ENCODE measurements at regions not wholly inside any gene's neighbourhood (a gene's known extent, or its start where the extent isn't known, plus 50 kb on each side); places are given as distances from the start of the nearest gene placed in this dataset.

DNA sequence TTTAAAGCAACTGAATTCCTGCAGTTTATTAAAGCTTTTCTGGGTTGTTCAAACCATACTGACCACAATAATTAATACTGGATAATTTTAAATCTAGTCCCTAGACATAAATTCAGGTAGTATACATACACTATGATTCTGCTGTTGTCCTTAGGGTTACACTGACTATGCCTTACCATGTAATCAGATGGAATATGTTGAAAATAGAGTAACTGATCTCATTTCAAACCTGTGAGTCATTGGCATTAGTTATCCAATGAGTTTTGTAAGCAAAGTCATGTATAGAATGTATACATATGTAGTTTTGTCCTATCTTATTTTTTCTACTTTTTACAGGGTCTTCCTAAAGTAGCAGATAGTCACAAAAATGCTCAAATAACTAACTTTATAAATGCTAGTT lies 517.1 kb upstream of the CCDC54 start:
- DNase-seq (ENCODE audit: insufficient read length) (no peak), FAIRE-seq (no peak)
- TF ChIP-seq TAF1 (IDR thresholded peaks at IDR 0.05; ENCODE audit: borderline replicate concordance, low read depth, low read length) (no peak), POLR2A (IDR thresholded peaks at IDR 0.05; ENCODE audit: low read depth, low read length) (no peak), POLR2AphosphoS5 (IDR thresholded peaks at IDR 0.05; ENCODE audit: low read depth, low read length) (no peak)

DNA sequence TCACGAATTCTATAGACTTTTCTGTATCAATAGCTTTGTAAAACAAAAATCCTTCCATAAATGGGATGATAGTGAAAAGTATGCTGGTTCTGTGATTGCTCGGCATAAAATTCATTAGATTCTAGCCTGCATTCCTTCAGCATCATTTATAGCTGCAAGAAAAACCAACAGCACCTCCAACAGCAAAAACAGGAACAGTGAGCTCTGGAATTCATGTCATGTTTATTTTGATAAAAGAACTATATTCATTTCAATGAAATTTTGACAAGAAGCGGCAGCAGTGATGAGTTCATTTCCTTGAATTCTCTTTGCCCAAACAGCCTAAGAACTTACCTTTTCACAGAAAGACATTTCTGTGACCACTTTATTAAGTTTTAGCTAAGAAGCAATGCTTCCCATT lies 515.2 kb upstream of the CCDC54 start:
- no peak for TF ChIP-seq POLR2A (IDR thresholded peaks at IDR 0.05; ENCODE audit: low read depth, low read length)
- TF ChIP-seq TAF1 (IDR thresholded peaks at IDR 0.05; ENCODE audit: borderline replicate concordance, low read depth, low read length) = no peak
- FAIRE-seq (no peak), DNase-seq (ENCODE audit: insufficient read length) (no peak)

DNA sequence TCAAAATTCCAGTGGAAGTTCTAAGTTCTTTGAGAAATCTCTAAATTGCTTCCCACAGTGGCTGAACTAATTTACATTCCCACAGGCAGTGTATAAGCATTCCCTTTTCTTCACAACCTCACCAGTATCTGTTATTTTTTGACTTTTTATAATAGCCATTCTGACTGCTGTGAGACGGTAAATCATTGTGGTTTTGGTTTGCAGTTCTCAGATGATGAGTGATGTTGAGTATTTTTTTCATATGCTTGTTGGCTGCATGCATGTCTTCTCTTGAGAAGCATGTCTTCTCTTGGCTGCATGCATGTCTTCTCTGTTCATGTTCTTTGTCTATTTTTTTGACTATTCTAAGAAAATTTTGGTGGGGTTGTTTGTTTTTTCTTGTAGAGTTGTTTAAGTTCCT lies 499.6 kb upstream of the CCDC54 start:
- DNase-seq (ENCODE audit: insufficient read length) (no peak), FAIRE-seq (no peak)
- TF ChIP-seq POLR2AphosphoS5 (IDR thresholded peaks at IDR 0.05; ENCODE audit: low read depth, low read length) (no peak), TAF1 (IDR thresholded peaks at IDR 0.05; ENCODE audit: borderline replicate concordance, low read depth, low read length) (no peak), POLR2A (IDR thresholded peaks at IDR 0.05; ENCODE audit: low read depth, low read length) (no peak)

DNA sequence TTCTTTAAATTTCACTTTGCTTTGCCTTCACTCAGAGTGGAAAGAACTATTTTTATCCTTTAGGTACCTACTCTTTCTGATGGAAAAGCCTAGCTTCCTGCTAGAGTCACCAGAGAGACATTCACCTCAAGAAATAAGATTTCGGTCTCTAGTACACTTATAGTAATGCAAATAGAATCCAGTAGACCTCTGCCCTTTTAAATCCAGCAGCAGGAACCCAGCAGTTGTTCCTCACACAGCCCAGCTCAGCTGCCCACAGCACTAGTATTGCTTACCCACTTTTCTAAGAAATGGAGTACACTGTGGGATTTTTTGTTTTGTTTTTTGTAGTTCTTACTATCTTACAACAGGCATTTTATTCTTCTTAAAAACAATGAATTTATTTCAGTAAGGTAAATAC lies 497.0 kb upstream of the CCDC54 start:
- no peak for DNase-seq (ENCODE audit: insufficient read length)
- no peak for FAIRE-seq
- no peak for TF ChIP-seq TAF1 (IDR thresholded peaks at IDR 0.05; ENCODE audit: borderline replicate concordance, low read depth, low read length)
- TF ChIP-seq POLR2AphosphoS5 (IDR thresholded peaks at IDR 0.05; ENCODE audit: low read depth, low read length) = no peak
- no peak for TF ChIP-seq POLR2A (IDR thresholded peaks at IDR 0.05; ENCODE audit: low read depth, low read length)

DNA sequence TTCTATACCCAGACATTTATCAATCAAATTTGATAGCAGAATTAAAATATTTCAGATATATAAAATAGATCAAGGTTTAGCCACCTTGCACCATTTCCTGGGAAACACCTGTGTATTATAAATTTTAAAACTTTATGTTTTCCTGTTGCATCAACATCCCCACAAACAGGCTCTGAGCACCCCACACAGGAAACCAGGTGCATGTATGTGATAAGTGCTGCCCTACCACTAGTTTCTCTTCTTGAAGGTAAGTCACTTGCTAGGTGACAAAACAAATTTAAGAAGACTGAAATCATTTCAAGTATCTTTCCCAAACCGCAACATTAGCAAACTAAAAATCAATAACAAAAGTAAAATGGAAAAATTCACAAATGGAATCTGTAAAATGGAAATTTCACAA lies 496.1 kb upstream of the CCDC54 start:
- no peak for FAIRE-seq
- no peak for DNase-seq (ENCODE audit: insufficient read length)
- TF ChIP-seq TAF1 (IDR thresholded peaks at IDR 0.05; ENCODE audit: borderline replicate concordance, low read depth, low read length) = no peak
- no peak for TF ChIP-seq POLR2A (IDR thresholded peaks at IDR 0.05; ENCODE audit: low read depth, low read length)
- TF ChIP-seq POLR2AphosphoS5 (IDR thresholded peaks at IDR 0.05; ENCODE audit: low read depth, low read length) = no peak

DNA sequence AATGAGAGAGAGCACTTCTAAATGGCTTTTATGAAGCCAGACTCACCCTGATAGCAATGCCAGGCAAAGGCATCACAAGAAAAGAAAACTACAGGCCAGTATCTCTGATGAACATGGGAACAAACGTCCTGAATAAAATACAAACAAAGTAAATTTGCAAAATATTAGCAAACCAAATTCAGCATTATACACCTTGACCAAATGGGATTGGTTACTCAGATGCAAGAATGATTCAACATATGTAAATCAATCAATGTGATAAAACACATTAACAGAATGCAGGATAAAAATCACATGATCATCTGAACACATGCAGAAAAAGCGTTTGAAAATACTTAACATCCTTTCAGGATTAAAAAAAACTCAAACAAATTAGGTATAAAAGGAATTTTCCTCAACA lies 494.9 kb upstream of the CCDC54 start:
- FAIRE-seq (no peak), DNase-seq (ENCODE audit: insufficient read length) (no peak)
- TF ChIP-seq POLR2AphosphoS5 (IDR thresholded peaks at IDR 0.05; ENCODE audit: low read depth, low read length) (no peak), POLR2A (IDR thresholded peaks at IDR 0.05; ENCODE audit: low read depth, low read length) (no peak), TAF1 (IDR thresholded peaks at IDR 0.05; ENCODE audit: borderline replicate concordance, low read depth, low read length) (no peak)

DNA sequence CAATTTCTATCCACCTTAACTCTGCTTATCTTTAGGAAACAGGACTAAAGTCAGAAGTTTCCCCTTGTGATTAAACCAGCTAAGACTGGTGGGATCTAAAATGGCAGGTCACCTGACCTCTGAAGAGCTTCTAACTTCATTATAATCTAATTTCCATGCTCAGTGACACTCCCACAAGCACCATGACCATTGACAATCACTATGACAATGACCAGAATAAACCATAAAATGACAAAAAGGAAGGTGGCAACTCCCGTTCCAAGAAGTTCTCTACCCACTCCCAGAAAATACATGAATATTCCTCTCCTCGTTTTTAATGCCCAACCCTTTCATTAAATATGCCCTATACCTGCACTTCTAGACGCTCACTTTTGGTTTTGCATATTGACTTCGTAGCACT lies 471.2 kb upstream of the CCDC54 start:
- FAIRE-seq (no peak), DNase-seq (ENCODE audit: insufficient read length) (no peak)
- TF ChIP-seq POLR2AphosphoS5 (IDR thresholded peaks at IDR 0.05; ENCODE audit: low read depth, low read length) = no peak
- TF ChIP-seq POLR2A (IDR thresholded peaks at IDR 0.05; ENCODE audit: low read depth, low read length) = no peak
- no peak for TF ChIP-seq TAF1 (IDR thresholded peaks at IDR 0.05; ENCODE audit: borderline replicate concordance, low read depth, low read length)

DNA sequence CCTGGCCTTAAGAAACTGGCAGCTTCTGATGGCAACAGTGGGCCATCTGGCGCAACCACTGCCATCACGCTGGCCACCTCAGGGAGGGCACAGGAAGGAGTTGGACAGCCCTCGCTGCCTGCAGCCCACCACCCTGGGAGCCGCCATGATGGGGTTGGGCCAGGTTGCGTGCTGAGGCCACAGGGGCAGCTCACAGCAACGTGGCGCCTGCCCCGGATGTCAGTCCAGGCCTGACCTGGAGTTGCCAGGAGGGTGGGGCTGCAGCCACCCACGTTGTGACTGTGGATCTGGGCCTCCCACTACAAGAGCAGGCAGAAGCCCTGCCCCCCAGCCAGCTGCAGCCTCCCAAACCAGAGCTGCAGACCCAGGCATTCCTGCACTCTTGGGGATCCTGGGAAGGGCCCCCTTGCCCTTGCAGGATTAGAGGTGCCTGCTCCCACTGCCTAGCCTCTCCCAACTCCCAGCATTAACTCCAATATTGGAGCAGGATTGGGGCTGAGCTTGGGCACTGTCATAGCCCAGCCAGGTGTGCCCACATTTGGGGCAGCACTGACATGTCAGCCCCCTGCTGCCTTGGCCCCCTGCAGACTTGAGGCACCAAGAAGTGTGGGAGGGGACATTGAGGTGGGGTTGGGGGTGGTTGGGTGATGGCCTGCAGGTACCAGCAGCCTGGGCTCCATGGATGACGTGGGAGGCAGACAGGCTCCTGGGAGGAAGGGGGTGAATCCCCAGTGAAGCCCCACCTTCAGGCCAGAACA lies 468.9 kb upstream of the CCDC54 start:
- TF ChIP-seq POLR2A (IDR thresholded peaks at IDR 0.05; ENCODE audit: low read depth, low read length) (no peak), TAF1 (IDR thresholded peaks at IDR 0.05; ENCODE audit: borderline replicate concordance, low read depth, low read length) (no peak), POLR2AphosphoS5 (IDR thresholded peaks at IDR 0.05; ENCODE audit: low read depth, low read length) (no peak)
- FAIRE-seq = no peak
- no peak for DNase-seq (ENCODE audit: insufficient read length)

DNA sequence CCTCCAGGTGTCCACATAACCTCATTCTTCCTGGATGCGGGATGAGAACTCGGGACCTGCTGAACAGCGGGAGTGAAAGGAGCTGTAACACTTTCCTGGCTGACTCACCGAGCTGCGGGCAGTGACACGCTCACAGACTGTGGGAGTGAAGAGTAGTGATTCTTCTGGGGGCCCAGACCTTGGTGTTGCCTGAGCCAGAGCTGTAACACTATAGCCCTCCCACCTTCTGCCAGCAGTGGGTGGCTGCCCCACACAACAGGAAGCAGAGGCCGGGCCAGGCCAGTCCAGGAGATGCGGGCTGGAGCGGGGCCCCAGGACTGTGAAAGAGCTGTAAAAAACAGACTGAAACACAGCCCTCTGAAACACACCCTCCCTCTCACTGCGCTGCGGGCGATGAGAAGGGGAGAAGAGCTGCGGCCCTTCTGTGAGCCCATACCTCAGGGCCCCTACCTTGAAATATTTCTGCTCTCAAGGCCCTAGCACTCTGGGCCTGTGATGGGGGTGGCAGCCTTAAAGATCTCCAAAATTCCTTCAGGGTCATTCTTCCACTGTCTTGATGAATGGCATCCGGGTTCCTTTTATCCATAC lies 464.0 kb upstream of the CCDC54 start:
- DNase-seq (ENCODE audit: insufficient read length) (no peak), FAIRE-seq (no peak)
- no peak for TF ChIP-seq TAF1 (IDR thresholded peaks at IDR 0.05; ENCODE audit: borderline replicate concordance, low read depth, low read length)
- no peak for TF ChIP-seq POLR2AphosphoS5 (IDR thresholded peaks at IDR 0.05; ENCODE audit: low read depth, low read length)
- TF ChIP-seq POLR2A (IDR thresholded peaks at IDR 0.05; ENCODE audit: low read depth, low read length) = no peak

DNA sequence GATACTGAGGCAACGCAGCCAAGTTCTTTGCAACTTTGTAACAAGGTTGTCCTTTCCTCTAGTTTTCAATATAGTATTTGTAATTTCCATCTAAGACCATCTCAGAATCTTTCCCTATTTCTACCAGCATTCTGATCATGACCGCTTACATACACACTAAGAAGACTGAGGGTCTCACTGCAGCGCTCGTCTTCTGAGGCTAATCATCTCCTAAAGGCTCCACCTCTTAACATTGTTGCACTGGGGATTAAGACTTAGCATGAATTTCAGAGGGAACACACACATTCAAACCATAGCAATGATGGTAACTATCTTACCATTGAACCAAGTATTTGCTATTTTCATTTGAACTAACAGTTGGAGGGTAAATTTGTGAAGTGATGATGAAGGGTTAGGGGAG lies 463.3 kb upstream of the CCDC54 start:
- no peak for TF ChIP-seq POLR2AphosphoS5 (IDR thresholded peaks at IDR 0.05; ENCODE audit: low read depth, low read length)
- TF ChIP-seq TAF1 (IDR thresholded peaks at IDR 0.05; ENCODE audit: borderline replicate concordance, low read depth, low read length) = no peak
- TF ChIP-seq POLR2A (IDR thresholded peaks at IDR 0.05; ENCODE audit: low read depth, low read length) = no peak

DNA sequence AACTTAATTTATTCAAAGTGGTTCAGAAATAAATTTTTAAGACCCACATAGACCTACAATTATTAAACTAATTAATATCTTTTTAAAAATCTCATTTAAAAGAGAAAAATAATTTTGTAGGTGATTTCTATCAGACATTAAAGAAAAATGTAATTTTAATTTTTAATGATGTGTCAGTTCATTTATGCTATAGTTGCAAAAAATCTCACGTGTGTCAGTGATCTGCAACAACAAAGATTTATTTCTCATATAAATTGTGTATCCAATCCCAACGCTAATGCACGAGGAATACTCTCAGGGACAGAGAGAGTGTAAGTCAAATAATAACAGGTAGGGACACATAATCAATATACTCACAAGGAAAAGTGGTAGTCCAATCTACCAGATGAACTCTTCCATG lies 456.6 kb upstream of the CCDC54 start:
- TF ChIP-seq POLR2A (IDR thresholded peaks at IDR 0.05; ENCODE audit: low read depth, low read length) = no peak
- no peak for TF ChIP-seq POLR2AphosphoS5 (IDR thresholded peaks at IDR 0.05; ENCODE audit: low read depth, low read length)
- TF ChIP-seq TAF1 (IDR thresholded peaks at IDR 0.05; ENCODE audit: borderline replicate concordance, low read depth, low read length) = no peak
- no peak for FAIRE-seq

More for the DNA sequence above, 463.3 kb upstream of the CCDC54 start:
- DNase-seq (ENCODE audit: insufficient read length) = no peak
- no peak for FAIRE-seq

DNA sequence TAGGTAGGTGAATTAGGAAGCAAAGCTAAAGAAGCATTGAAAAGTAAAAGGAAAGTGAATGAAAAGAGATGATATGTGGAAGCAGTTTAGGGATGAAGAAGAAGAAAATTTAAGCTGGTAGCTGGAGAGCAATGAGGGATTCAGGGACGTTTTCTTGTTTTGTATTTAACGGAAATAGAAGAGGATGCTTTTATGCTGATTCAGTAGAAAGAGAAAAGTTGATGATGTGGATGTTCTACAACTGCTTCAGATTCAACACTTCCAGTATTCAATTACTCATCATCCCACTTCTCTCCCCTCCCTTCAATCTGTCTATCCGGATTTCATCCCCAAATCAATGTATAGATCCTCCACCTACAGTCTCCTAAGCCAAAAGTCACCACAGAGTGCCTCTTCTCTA lies 448.2 kb upstream of the CCDC54 start:
- FAIRE-seq = no peak
- DNase-seq (ENCODE audit: insufficient read length) = no peak
- TF ChIP-seq TAF1 (IDR thresholded peaks at IDR 0.05; ENCODE audit: borderline replicate concordance, low read depth, low read length) = no peak
- no peak for TF ChIP-seq POLR2A (IDR thresholded peaks at IDR 0.05; ENCODE audit: low read depth, low read length)
- TF ChIP-seq POLR2AphosphoS5 (IDR thresholded peaks at IDR 0.05; ENCODE audit: low read depth, low read length) = no peak

More for the DNA sequence above, 456.6 kb upstream of the CCDC54 start:
- DNase-seq (ENCODE audit: insufficient read length) = no peak

Measured in GM12892 (cell line).